Muscle of arm (tissue), 1 donor: ENCODE measurements at regions not wholly inside any gene's neighbourhood (a gene's known extent, or its start where the extent isn't known, plus 50 kb on each side); places are given as distances from the start of the nearest gene placed in this dataset.

Source experiments
- DNase-seq: peaks from one replicate; pipeline ENCODE4 v3.0.0-alpha.2; 2013

GRCh38 chr18:69330385-69331005 is 70.2 kb upstream of the DOK6 start:
- DNase-seq, result no peak

- DNase-seq, result no peak
Observed at GRCh38 chr18:69349912-69350597, 50.6 kb upstream of the DOK6 start.
